H9 (cell line): ENCODE measurements at regions not wholly inside any gene's neighbourhood (a gene's known extent, or its start where the extent isn't known, plus 50 kb on each side); places are given as distances from the start of the nearest gene placed in this dataset.

Experiments used
- DNase-seq: peaks from one replicate; pipeline ENCODE4 v3.0.0-alpha.2; 2017
- H2AFZ ChIP-seq: one replicate; pipeline ENCODE4 v1.6.1; 2013; ENCODE audit warnings: mild to moderate bottlenecking, low read length, control low read depth, moderate library complexity
- H2AK5ac ChIP-seq: 2 replicates; pipeline ENCODE4 v1.6.1; 2013; ENCODE audit warnings: low read length, control low read depth, mixed read lengths; ENCODE audit not compliant: insufficient read length
- H2BK120ac ChIP-seq: one replicate; pipeline ENCODE4 v1.6.1; 2013; ENCODE audit warnings: low read depth, mild to moderate bottlenecking, low read length, control low read depth, inconsistent platforms; ENCODE audit not compliant: poor library complexity, severe bottlenecking
- H2BK12ac ChIP-seq: 2 replicates; pipeline ENCODE4 v1.6.1; 2013; ENCODE audit warnings: low read length, control low read depth, mixed read lengths, low read depth; ENCODE audit not compliant: insufficient read length
- H2BK15ac ChIP-seq: 2 replicates; pipeline ENCODE4 v1.6.1; 2013; ENCODE audit warnings: low read depth, low read length, control low read depth
- H2BK20ac ChIP-seq: one replicate; pipeline ENCODE4 v1.6.1; 2013; ENCODE audit warnings: low read depth, mild to moderate bottlenecking, low read length, control low read depth, inconsistent platforms; ENCODE audit not compliant: poor library complexity, severe bottlenecking
- H2BK5ac ChIP-seq: 2 replicates; pipeline ENCODE4 v1.6.1; 2013; ENCODE audit warnings: low read length, control low read depth, mixed read lengths; ENCODE audit not compliant: insufficient read length
- H3K14ac ChIP-seq: 2 replicates; pipeline ENCODE4 v1.6.1; 2013; ENCODE audit warnings: low read length, control low read depth; ENCODE audit not compliant: insufficient read depth
- H3K18ac ChIP-seq: 2 replicates; pipeline ENCODE4 v1.6.1; 2013; ENCODE audit warnings: low read depth, mild to moderate bottlenecking, mixed read lengths, low read length, control low read depth; ENCODE audit not compliant: insufficient read length
- H3K23ac ChIP-seq: 2 replicates; pipeline ENCODE4 v1.6.1; 2013; ENCODE audit warnings: low read length, control low read depth, mixed read lengths, low read depth; ENCODE audit not compliant: insufficient read length
- H3K23me2 ChIP-seq: 2 replicates; pipeline ENCODE4 v1.6.1; 2013; ENCODE audit warnings: low read depth, mild to moderate bottlenecking, mixed read lengths, low read length, control low read depth; ENCODE audit not compliant: insufficient read length, poor library complexity, severe bottlenecking
- H3K27ac ChIP-seq: 2 replicates; pipeline ENCODE4 v1.5.1; 2013; ENCODE audit warnings: low read length, control low read depth, mixed read lengths, low read depth; ENCODE audit not compliant: insufficient read length
- H3K27me3 ChIP-seq: 2 replicates; pipeline ENCODE4 v1.6.1; 2013; ENCODE audit warnings: low read length, control low read depth, inconsistent platforms; ENCODE audit not compliant: insufficient read depth
- H3K4ac ChIP-seq: 2 replicates; pipeline ENCODE4 v1.6.1; 2013; ENCODE audit warnings: low read depth, mild to moderate bottlenecking, control low read depth, inconsistent platforms, low read length, moderate library complexity
- H3K4me1 ChIP-seq: 2 replicates; pipeline ENCODE4 v1.6.1; 2013; ENCODE audit warnings: low read length, control low read depth, inconsistent platforms; ENCODE audit not compliant: insufficient read depth
- H3K4me2 ChIP-seq: 2 replicates; pipeline ENCODE4 v1.6.1; 2013; ENCODE audit warnings: low read length, control low read depth, mixed read lengths; ENCODE audit not compliant: insufficient read length, insufficient read depth
- H3K56ac ChIP-seq: 2 replicates; pipeline ENCODE4 v1.6.1; 2013; ENCODE audit warnings: low read depth, mild to moderate bottlenecking, mixed read lengths, low read length, control low read depth; ENCODE audit not compliant: insufficient read length
- H3K79me1 ChIP-seq: 2 replicates; pipeline ENCODE4 v1.6.1; 2013; ENCODE audit warnings: low read depth, mild to moderate bottlenecking, moderate library complexity, low read length, control low read depth, inconsistent platforms; ENCODE audit not compliant: insufficient read depth, poor library complexity, severe bottlenecking
- H3K79me2 ChIP-seq: 2 replicates; pipeline ENCODE4 v1.6.1; 2013; ENCODE audit warnings: low read length, control low read depth, inconsistent platforms; ENCODE audit not compliant: insufficient read depth
- H3K9ac ChIP-seq: 2 replicates; pipeline ENCODE4 v1.6.1; 2013; ENCODE audit warnings: low read length, control low read depth, mixed read lengths; ENCODE audit not compliant: insufficient read length; ENCODE audit errors: extremely low read depth
- H3K9me3 ChIP-seq: one replicate; pipeline ENCODE4 v1.6.1; 2013; ENCODE audit warnings: low read depth, low read length, inconsistent platforms; ENCODE audit not compliant: control insufficient read depth
- H3T11ph ChIP-seq: one replicate; pipeline ENCODE4 v1.6.1; 2013; ENCODE audit warnings: mild to moderate bottlenecking, low read length, control low read depth, inconsistent platforms
- H4K20me1 ChIP-seq: one replicate; pipeline ENCODE4 v1.6.1; 2013; ENCODE audit not compliant: control insufficient read depth, insufficient read length, insufficient read depth
- H4K5ac ChIP-seq: 2 replicates; pipeline ENCODE4 v1.6.1; 2013; ENCODE audit warnings: low read depth, mild to moderate bottlenecking, mixed read lengths, low read length, control low read depth; ENCODE audit not compliant: insufficient read length
- H4K8ac ChIP-seq: replicated peaks from 2 replicates; pipeline ENCODE4 v1.6.1; 2013; ENCODE audit warnings: low read length, control low read depth, mixed read lengths, low read depth; ENCODE audit not compliant: insufficient read length
- H4K91ac ChIP-seq: 2 replicates; pipeline ENCODE4 v1.6.1; 2013; ENCODE audit warnings: low read depth, mild to moderate bottlenecking, moderate library complexity, mixed read lengths, low read length, control low read depth; ENCODE audit not compliant: insufficient read length
- H3K27ac Mint-ChIP-seq, 3 experiments: 2 replicates in 2 of 3; 3 replicates in 1 of 3; pipeline ENCODE4 v1.8.0; 2020 to 2021; ENCODE audit warnings: mixed read lengths in 3 of 3, mild to moderate bottlenecking in 1 of 3, moderate library complexity in 1 of 3
- H3K27me3 Mint-ChIP-seq: 2 replicates; pipeline ENCODE4 v1.8.0; 2021; ENCODE audit warnings: low read depth, mild to moderate bottlenecking, moderate library complexity, mixed read lengths
- H3K36me3 Mint-ChIP-seq, 3 experiments: 2 replicates in 2 of 3; 3 replicates in 1 of 3; pipeline ENCODE4 v1.8.0; 2020 to 2021; ENCODE audit warnings: low read depth in 3 of 3, mixed read lengths in 3 of 3; ENCODE audit not compliant: insufficient read depth in 1 of 3
- H3K4me1 Mint-ChIP-seq, 2 experiments: 2 replicates each; pipeline ENCODE4 v1.8.0; 2020; ENCODE audit warnings: mixed read lengths in 2 of 2
- H3K4me3 Mint-ChIP-seq, 2 experiments: 2 replicates in 1 of 2; 3 replicates in 1 of 2; pipeline ENCODE4 v1.8.0; 2020 to 2021; ENCODE audit warnings: mild to moderate bottlenecking in 2 of 2, mixed read lengths in 2 of 2, moderate library complexity in 1 of 2
- H3K9me3 Mint-ChIP-seq, 2 experiments: 2 replicates in 1 of 2; 3 replicates in 1 of 2; pipeline ENCODE4 v1.8.0; 2020; ENCODE audit warnings: mild to moderate bottlenecking in 2 of 2, mixed read lengths in 2 of 2, moderate library complexity in 1 of 2
- WGBS: extraction: QIAGEN DNeasy Blood & Tissue Kit; methylation state at CpG from one replicate; pipeline ENCODE4 v1.1.7; 2013; ENCODE audit warnings: missing lambda C conversion rate, low lambda C conversion rate, mixed read lengths; ENCODE audit not compliant: insufficient read length; ENCODE audit errors: extremely low coverage; 5-methylcytosine and 5-hydroxymethylcytosine counted together
- TF ChIP-seq, protein P1 (sequence below): fragments of 200-600 bp; sonication (generic); conservative IDR thresholded peaks from 3 replicates; pipeline ENCODE4 v1.8.0; 2021; ENCODE audit warnings: antibody characterized with exemption, mild to moderate bottlenecking

DNA sequence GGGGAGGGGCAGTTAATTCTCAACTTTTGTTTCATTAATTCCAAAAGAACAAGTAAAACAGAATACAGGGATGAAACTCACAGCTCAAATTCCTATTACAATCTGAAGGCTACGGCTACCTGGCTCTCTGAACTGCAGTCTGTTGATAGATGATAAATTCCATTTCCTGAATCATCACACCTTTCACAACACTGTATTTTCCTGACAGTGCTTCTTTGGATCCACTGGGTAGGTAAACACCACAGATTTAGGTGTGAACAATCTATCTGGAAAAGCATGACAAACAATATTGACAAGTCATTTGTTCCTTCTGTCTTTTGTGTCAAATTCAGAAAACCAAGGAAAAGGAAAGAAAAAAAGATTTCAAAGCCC, 843.2 kb downstream of the LRRTM4 start:
- Histone ChIP-seq H3K4me1 (peaks cover 6% of the 10 kb centered on the region; the same call in 1 of the 2 replicates), H2BK15ac (no peak overlapping the region), H3K23ac (no peak overlapping the region), H4K91ac (no peak overlapping the region), H2AK5ac (no peak overlapping the region), H4K20me1 (no peaks in the 10 kb centered on the region), H3K9me3 (no peaks in the 10 kb centered on the region), H3K56ac (no peak overlapping the region), H3T11ph (no peak overlapping the region), H3K23me2 (no peaks in the 10 kb centered on the region), H3K18ac (no peak overlapping the region), H4K5ac (no peak overlapping the region), H3K4ac (no peak overlapping the region), H3K9ac (no peak overlapping the region), H3K79me2 (no peaks in the 10 kb centered on the region), H4K8ac (no peak overlapping the region), H2BK5ac (no peak overlapping the region), H3K27me3 (no peaks in the 10 kb centered on the region), H2BK12ac (no peak overlapping the region), H2AFZ (no peak overlapping the region), H3K14ac (no peak overlapping the region), H3K27ac (no peak overlapping the region), H2BK120ac (no peak overlapping the region), H3K4me2 (peak overlapping the region; percentile 4), H2BK20ac (no peak overlapping the region), H3K79me1 (no peaks in the 10 kb centered on the region)
- H3K36me3 Mint-ChIP-seq, result peaks cover 3 to 5% (median 4%) of the 10 kb centered on the region in 3 experiments; a peak in 4 of 7 replicates
- no peaks in the 10 kb centered on the region for H3K27me3 Mint-ChIP-seq
- peak overlapping the region in 1 of 3 experiments; percentile 54; a peak in 2 of 7 replicates for H3K27ac Mint-ChIP-seq
- no peaks in the 10 kb centered on the region for H3K9me3 Mint-ChIP-seq
- no CpG with 5 or more reads among the region's 1 CpG for WGBS
- peaks cover 21 to 24% of the 10 kb centered on the region in 2 experiments for H3K4me1 Mint-ChIP-seq
- TF ChIP-seq, protein P1, sequence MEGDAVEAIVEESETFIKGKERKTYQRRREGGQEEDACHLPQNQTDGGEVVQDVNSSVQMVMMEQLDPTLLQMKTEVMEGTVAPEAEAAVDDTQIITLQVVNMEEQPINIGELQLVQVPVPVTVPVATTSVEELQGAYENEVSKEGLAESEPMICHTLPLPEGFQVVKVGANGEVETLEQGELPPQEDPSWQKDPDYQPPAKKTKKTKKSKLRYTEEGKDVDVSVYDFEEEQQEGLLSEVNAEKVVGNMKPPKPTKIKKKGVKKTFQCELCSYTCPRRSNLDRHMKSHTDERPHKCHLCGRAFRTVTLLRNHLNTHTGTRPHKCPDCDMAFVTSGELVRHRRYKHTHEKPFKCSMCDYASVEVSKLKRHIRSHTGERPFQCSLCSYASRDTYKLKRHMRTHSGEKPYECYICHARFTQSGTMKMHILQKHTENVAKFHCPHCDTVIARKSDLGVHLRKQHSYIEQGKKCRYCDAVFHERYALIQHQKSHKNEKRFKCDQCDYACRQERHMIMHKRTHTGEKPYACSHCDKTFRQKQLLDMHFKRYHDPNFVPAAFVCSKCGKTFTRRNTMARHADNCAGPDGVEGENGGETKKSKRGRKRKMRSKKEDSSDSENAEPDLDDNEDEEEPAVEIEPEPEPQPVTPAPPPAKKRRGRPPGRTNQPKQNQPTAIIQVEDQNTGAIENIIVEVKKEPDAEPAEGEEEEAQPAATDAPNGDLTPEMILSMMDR, result no peak
- H3K4me3 Mint-ChIP-seq, result no peak overlapping the region
- DNase-seq, result no peak
